Vagina (tissue), 2 donors: ENCODE measurements at regions not wholly inside any gene's neighbourhood (a gene's known extent, or its start where the extent isn't known, plus 50 kb on each side); places are given as distances from the start of the nearest gene placed in this dataset.
"Not testable (repeated sequence)": the region's sequence is repeated elsewhere in the genome, so short reads cannot be mapped to it uniquely, and the experiment has no call there.

Experiments
- DNase-seq, 2 donors: peaks; one replicate each; pipeline ENCODE4 v3.0.0-alpha.2; 2017; ENCODE audit errors: extremely low spot score in 2 of 2
- H3K27ac ChIP-seq: fragments of 200-600 bp; sonication (generic); one replicate; pipeline ENCODE4 v1.5.1; 2019
- H3K27me3 ChIP-seq: fragments of 200-600 bp; sonication (generic); one replicate; pipeline ENCODE4 v1.5.1; 2019
- H3K36me3 ChIP-seq, 2 donors: fragments of 200-600 bp; sonication (generic); one replicate each; pipeline ENCODE4 v1.5.1; 2017 to 2019
- H3K4me1 ChIP-seq: fragments of 200-600 bp; sonication (generic); one replicate; pipeline ENCODE4 v1.5.1; 2019
- H3K4me3 ChIP-seq, 2 donors: fragments of 200-600 bp; sonication (generic); 1 replicate in 1 of 2; 2 replicates in 1 of 2; pipeline ENCODE4 v1.5.1; 2016 to 2019
- H3K9me3 ChIP-seq: fragments of 200-600 bp; sonication (generic); one replicate; pipeline ENCODE4 v1.5.1; 2019
- CTCF ChIP-seq, 3 experiments: fragments of 450-650 bp in 2 of 3; fragments of 200-600 bp in 1 of 3; sonication (generic) in 1 of 3; IDR thresholded peaks; one replicate each; pipeline ENCODE4 v1.5.1; 2017 to 2019; ENCODE audit warnings: antibody characterized with exemption in 3 of 3, mild to moderate bottlenecking in 2 of 3, moderate library complexity in 2 of 3
- POLR2A ChIP-seq, 2 donors: fragments of 450-650 bp; IDR thresholded peaks; one replicate each; pipeline ENCODE4 v1.6.1; 2017; ENCODE audit warnings: antibody characterized with exemption in 2 of 2, mild to moderate bottlenecking in 2 of 2, moderate library complexity in 2 of 2
- POLR2AphosphoS5 ChIP-seq, 2 donors: sonication (generic); formaldehyde crosslinking; IDR thresholded peaks; one replicate each; pipeline ENCODE4 v1.9.0; 2017; ENCODE audit warnings: antibody characterized with exemption in 2 of 2, mild to moderate bottlenecking in 2 of 2, low read depth in 1 of 2; ENCODE audit not compliant: insufficient read depth in 1 of 2
- intact Hi-C: fragments of 100-400 bp; cut with DNase I; formaldehyde crosslinking; loops from one replicate; pipeline ENCODE4 v1.15.1; 2023

DNA sequence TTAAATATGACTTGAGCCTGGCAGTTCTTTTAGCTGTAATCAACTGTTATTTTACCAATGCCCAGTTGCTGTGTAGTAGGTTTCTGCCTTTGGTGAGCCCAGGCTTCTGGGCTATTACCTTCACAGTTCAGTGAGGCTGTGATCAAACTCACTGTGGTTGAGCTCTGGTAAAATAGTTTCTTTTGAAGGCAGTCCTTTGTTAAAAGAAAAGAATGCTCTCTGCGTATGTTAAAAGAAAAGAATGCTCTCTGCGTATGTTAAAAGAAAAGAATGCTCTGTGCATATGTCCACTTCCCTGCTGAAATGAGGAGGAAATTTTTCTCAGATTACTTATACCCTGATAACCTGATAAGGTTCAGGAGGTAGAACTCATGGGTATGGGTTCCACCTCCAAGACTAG is 244.3 kb downstream of the RNF144A start:
- DNase-seq = no peak
- H3K27ac ChIP-seq = no peak overlapping the region
- no peaks in the 10 kb centered on the region for H3K27me3 ChIP-seq
- TF ChIP-seq POLR2A (IDR thresholded peaks at IDR 0.05) = no peak
- TF ChIP-seq POLR2AphosphoS5 (IDR thresholded peaks at IDR 0.05; ENCODE audit: insufficient read depth in 1 of 2, low read depth in 1 of 2) = no peak
- no peak for TF ChIP-seq CTCF (IDR thresholded peaks at IDR 0.05)
- H3K9me3 ChIP-seq = no peaks in the 10 kb centered on the region
- intact Hi-C loops = no loop called here
- H3K36me3 ChIP-seq = no peaks in the 10 kb centered on the region
- H3K4me1 ChIP-seq = no peaks in the 10 kb centered on the region
- H3K4me3 ChIP-seq = no peak overlapping the region

- no peak overlapping the region for H3K27ac ChIP-seq
- intact Hi-C loops = no loop called here
Measured at GRCh38 chr2:7165736-7166135, 248.5 kb downstream of the RNF144A start.

GRCh38 chr2:7167801-7168411 is 250.7 kb downstream of the RNF144A start:
- DNase-seq = no peak
- no peaks in the 10 kb centered on the region for H3K4me1 ChIP-seq
- no peaks in the 10 kb centered on the region for H3K9me3 ChIP-seq
- no peak for TF ChIP-seq POLR2A (IDR thresholded peaks at IDR 0.05)
- TF ChIP-seq POLR2AphosphoS5 (IDR thresholded peaks at IDR 0.05; ENCODE audit: insufficient read depth in 1 of 2, low read depth in 1 of 2) = no peak
- no peak for TF ChIP-seq CTCF (IDR thresholded peaks at IDR 0.05)
- H3K36me3 ChIP-seq = no peaks in the 10 kb centered on the region
- H3K27me3 ChIP-seq = no peaks in the 10 kb centered on the region
- intact Hi-C loops = no loop called here
- no peak overlapping the region for H3K4me3 ChIP-seq
- no peak overlapping the region for H3K27ac ChIP-seq

More at GRCh38 chr2:7165736-7166135, 248.5 kb downstream of the RNF144A start:
- no peaks in the 10 kb centered on the region for H3K27me3 ChIP-seq
- no peak for TF ChIP-seq POLR2AphosphoS5 (IDR thresholded peaks at IDR 0.05; ENCODE audit: insufficient read depth in 1 of 2, low read depth in 1 of 2)
- no peaks in the 10 kb centered on the region for H3K36me3 ChIP-seq
- H3K4me1 ChIP-seq = no peaks in the 10 kb centered on the region
- no peak overlapping the region for H3K4me3 ChIP-seq
- DNase-seq = no peak
- H3K9me3 ChIP-seq = no peaks in the 10 kb centered on the region

DNA sequence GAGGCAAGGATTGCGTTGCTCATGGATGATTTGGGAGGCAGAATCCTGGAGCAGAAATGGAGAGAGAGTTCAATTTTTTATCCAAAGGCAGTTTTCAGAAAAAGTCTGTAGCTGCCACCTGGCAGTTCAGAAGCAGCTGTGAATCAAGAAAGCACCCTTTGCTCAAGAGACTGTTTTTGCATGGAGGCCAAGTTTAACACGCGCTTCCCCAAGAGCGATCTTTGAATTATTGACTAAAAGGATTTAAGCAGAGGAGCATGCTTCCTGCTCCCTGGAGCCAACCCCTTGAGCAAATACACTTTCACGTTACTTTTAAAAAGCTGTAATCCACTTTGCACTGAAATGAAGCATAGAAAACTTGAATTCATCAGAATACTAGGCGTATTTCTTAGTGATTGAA is 252.4 kb downstream of the RNF144A start:
- intact Hi-C loops = no loop called here
- DNase-seq = no peak
- H3K27ac ChIP-seq = no peak overlapping the region
- H3K27me3 ChIP-seq = no peaks in the 10 kb centered on the region
- no peaks in the 10 kb centered on the region for H3K9me3 ChIP-seq
- no peak for TF ChIP-seq POLR2A (IDR thresholded peaks at IDR 0.05)
- TF ChIP-seq POLR2AphosphoS5 (IDR thresholded peaks at IDR 0.05; ENCODE audit: insufficient read depth in 1 of 2, low read depth in 1 of 2) = no peak
- no peak for TF ChIP-seq CTCF (IDR thresholded peaks at IDR 0.05)
- H3K4me1 ChIP-seq = no peaks in the 10 kb centered on the region
- H3K36me3 ChIP-seq = no peaks in the 10 kb centered on the region
- H3K4me3 ChIP-seq = no peak overlapping the region

DNA sequence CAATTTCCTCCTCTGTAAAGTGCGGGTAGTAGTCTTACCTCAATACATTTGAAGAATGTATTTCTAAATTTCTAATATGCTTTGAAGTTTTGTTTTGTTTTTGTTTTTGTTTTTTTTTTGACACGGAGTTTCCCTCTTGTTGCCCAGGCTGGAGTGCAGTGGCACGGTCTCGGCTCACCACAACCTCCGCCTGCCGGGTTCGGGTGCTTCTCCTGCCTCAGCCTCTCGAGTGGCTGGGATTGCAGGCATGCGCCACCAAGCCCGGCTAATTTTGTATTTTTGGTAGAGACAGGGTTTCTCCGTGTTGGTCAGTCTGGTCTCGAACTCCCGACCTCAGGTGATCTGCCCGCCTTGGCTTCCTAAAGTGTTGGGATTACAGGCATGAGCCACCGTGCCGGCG is 261.8 kb downstream of the RNF144A start:
- H3K9me3 ChIP-seq, intact Hi-C loops, H3K27me3 ChIP-seq, H3K4me3 ChIP-seq, H3K4me1 ChIP-seq, H3K36me3 ChIP-seq, H3K27ac ChIP-seq, DNase-seq: not testable (repeated sequence)

- DNase-seq = no peak
- Histone ChIP-seq H3K4me3 (no peak overlapping the region), H3K9me3 (no peaks in the 10 kb centered on the region), H3K27me3 (no peaks in the 10 kb centered on the region), H3K27ac (no peak overlapping the region), H3K36me3 (no peaks in the 10 kb centered on the region), H3K4me1 (no peaks in the 10 kb centered on the region)
- intact Hi-C loops = no loop called here
- TF ChIP-seq POLR2A (IDR thresholded peaks at IDR 0.05) (no peak), CTCF (IDR thresholded peaks at IDR 0.05) (no peak), POLR2AphosphoS5 (IDR thresholded peaks at IDR 0.05; ENCODE audit: insufficient read depth in 1 of 2, low read depth in 1 of 2) (no peak)
Measured at GRCh38 chr2:7180638-7181370, 263.6 kb downstream of the RNF144A start.
